Activated CD8-positive, alpha-beta T cell treated with anti-CD3 and anti-CD28 coated beads, Interleukin-2, amount 10 ng/mL, durations not matched to agents 7 days and 5 days (primary cell): ENCODE measurements at regions not wholly inside any gene's neighbourhood (a gene's known extent, or its start where the extent isn't known, plus 50 kb on each side); places are given as distances from the start of the nearest gene placed in this dataset.

Experiments used
- ATAC-seq: fragments of 150-1000 bp; cut with Tn5 transposase; one replicate; pipeline ENCODE4 v1.10.0; 2021; ENCODE audit warnings: moderate library complexity
- CTCF ChIA-PET: fragments of 350-600 bp; sonication (Branson Sonifier 250); formaldehyde crosslinking; loops from one replicate; lab custom pipeline; 2021; ENCODE audit warnings: antibody characterized with exemption; lab: Charles Lee
- POLR2A ChIA-PET: fragments of 350-600 bp; sonication (Branson Sonifier 250); formaldehyde crosslinking; loops from one replicate; lab custom pipeline; 2021; ENCODE audit warnings: antibody characterized with exemption; lab: Charles Lee
- DNase-seq: peaks from one replicate; pipeline ENCODE4 v3.0.0-alpha.2; 2020
- H3K27ac Mint-ChIP-seq: one replicate; pipeline ENCODE4 v1.8.0; 2021; ENCODE audit warnings: mild to moderate bottlenecking, mixed read lengths
- H3K27me3 Mint-ChIP-seq: one replicate; pipeline ENCODE4 v1.8.0; 2021; ENCODE audit warnings: low read depth, mixed read lengths
- H3K36me3 Mint-ChIP-seq: one replicate; pipeline ENCODE4 v1.8.0; 2021; ENCODE audit warnings: low read depth, mixed read lengths
- H3K4me1 Mint-ChIP-seq: one replicate; pipeline ENCODE4 v1.8.0; 2021; ENCODE audit warnings: low read depth, mixed read lengths
- H3K4me3 Mint-ChIP-seq: one replicate; pipeline ENCODE4 v1.8.0; 2021; ENCODE audit warnings: mild to moderate bottlenecking, mixed read lengths
- H3K9me3 Mint-ChIP-seq: one replicate; pipeline ENCODE4 v1.8.0; 2022; ENCODE audit warnings: mixed read lengths; ENCODE audit not compliant: insufficient read depth

DNA sequence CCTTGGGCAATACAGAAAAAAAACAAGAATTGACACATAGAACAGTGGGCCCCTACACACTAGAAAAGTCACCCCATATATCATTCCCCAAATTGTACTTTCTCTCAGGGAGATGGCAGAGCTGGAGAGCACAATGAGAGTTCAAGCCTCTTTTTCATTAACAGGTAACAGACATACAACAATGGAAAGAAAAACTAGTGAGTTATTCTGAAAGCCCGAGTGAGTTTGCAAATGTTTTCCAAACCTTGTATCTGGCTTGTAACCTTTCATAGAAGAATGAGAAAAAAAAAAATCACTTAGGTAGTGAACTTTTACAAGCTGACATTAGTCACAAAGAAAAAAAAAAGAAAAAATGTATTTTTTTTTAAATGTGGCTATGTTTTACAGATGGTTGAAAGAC, 349.6 kb downstream of the RPS4Y2 start:
- POLR2A ChIA-PET: no interaction called here
- no peak for DNase-seq
- Mint-ChIP-seq H3K27ac (no peak overlapping the region), H3K27me3 (no peaks in the 10 kb centered on the region), H3K9me3 (no peaks in the 10 kb centered on the region), H3K36me3 (peaks cover 7% of the 10 kb centered on the region), H3K4me1 (peaks cover 29% of the 10 kb centered on the region), H3K4me3 (no peak overlapping the region)
- CTCF ChIA-PET: no interaction called here
- ATAC-seq: no peak

DNA sequence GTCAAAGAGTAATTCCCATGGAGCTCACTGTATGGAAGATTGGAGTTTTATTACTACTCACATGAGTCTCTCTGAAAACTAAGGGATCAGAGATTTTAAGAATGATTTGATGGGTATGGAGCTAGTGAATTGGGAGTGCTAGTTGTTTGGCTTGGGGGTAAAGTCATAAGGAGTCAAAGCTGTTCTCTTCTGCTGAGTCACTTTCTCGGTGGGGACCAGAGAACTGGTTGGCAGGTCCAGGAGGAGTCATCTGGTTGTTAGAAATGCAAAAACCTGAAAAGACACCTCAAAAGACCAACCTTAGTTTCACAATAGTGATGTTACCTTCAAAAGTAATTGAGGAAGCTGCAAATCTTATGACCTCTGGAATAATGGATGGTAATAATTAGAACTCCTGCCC, 355.4 kb downstream of the RPS4Y2 start:
- CTCF ChIA-PET: no interaction called here
- no peak for ATAC-seq
- Mint-ChIP-seq H3K4me1 (no peaks in the 10 kb centered on the region), H3K9me3 (no peaks in the 10 kb centered on the region), H3K36me3 (no peaks in the 10 kb centered on the region), H3K27me3 (no peaks in the 10 kb centered on the region), H3K27ac (no peak overlapping the region), H3K4me3 (no peak overlapping the region)
- POLR2A ChIA-PET: no interaction called here
- DNase-seq: no peak

DNA sequence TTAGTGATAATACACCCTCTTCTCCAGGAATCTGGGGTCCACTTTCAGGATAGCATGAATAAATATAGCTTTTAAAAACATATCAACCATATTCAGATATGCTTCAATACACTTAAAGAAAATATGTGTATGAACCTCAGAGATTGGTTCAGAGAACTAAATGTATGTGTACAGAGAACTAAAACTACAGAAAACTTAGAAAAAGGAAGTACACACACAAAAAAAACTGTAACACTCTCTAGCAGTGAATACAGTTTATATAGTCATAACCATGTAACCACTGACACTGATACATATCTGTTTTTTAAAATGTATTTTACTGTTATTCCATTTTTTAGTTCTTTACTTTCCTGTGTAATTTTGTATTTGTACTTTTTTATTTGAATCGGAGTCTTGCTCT, 365.2 kb downstream of the RPS4Y2 start:
- Mint-ChIP-seq H3K4me3 (no peak overlapping the region), H3K27ac (no peak overlapping the region), H3K27me3 (no peaks in the 10 kb centered on the region), H3K9me3 (no peaks in the 10 kb centered on the region), H3K36me3 (no peaks in the 10 kb centered on the region), H3K4me1 (no peaks in the 10 kb centered on the region)
- ATAC-seq (no peak), DNase-seq (no peak)
- ChIA-PET CTCF (no interaction called here), POLR2A (no interaction called here)

DNA sequence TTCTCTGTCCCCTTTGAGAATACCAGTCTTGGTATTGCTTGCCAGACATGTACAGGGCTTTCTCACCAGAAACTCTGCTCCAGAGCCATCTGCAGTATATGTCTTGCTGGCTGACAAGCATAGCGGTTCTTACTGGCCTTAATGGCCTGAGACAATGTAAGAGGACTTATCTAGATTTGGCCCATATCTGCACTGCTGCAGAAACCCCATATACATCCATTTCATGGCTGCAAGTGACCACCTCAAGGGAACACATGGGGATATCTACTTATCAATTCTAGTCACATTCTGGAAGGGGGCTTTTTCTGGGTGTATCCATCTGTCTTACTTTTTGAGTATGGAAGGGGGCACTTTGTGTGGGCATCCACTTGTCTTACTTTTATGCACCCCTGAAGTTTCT, 375.5 kb upstream of the RBMY1B start:
- no peak overlapping the region for H3K27ac Mint-ChIP-seq
- no peak overlapping the region for H3K4me3 Mint-ChIP-seq
- no peaks in the 10 kb centered on the region for H3K9me3 Mint-ChIP-seq

DNA sequence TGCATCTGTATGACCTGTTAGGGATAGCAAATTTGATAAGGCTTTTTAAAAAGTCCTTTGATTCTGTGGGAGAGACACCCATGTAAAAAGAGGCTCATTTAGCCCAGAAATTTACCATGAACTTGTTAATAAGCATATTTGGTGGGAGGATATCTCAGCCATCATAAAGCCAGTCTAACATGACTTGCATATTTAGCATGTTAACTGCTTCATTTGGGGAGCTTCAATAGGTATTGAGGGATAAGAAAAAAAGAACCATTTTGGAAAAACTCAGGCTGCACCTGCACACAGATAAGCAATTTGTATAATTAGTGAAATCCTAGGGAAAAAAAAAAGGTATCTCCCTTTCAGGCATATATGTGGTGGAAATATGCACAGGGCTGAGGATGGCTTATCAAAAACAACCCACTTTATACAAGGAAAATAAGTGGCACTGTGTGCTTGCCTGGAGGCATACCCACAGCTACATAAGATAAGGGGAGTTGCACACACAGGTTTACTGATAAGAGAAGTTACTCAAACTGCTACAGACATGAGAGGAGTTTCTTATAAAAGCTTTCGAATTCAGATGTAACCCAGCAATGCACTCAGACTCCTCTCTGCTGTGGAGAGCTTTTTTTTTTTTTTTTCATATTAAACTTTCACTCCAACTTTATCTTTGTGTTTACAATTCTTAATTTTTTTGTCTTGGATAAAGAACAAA, 372.9 kb upstream of the RBMY1B start:
- H3K36me3 Mint-ChIP-seq: no peaks in the 10 kb centered on the region
- H3K27ac Mint-ChIP-seq: no peak overlapping the region
- H3K4me3 Mint-ChIP-seq: no peak overlapping the region
- H3K4me1 Mint-ChIP-seq: no peaks in the 10 kb centered on the region
- ChIA-PET POLR2A (interaction anchor here (0.6 to 1.0 kb wide), 2 partner anchors 8 to 96 kb away, joined by 3 to 4 read pairs; no protein-coding TSS in a partner anchor), CTCF (no interaction called here)
- H3K9me3 Mint-ChIP-seq: no peaks in the 10 kb centered on the region
- DNase-seq (no peak), ATAC-seq (no peak)
- no peaks in the 10 kb centered on the region for H3K27me3 Mint-ChIP-seq

More for the DNA sequence above, 375.5 kb upstream of the RBMY1B start:
- Mint-ChIP-seq H3K27me3 (no peaks in the 10 kb centered on the region), H3K4me1 (no peaks in the 10 kb centered on the region), H3K36me3 (no peaks in the 10 kb centered on the region)
- CTCF ChIA-PET: no interaction called here
- ATAC-seq (no peak), DNase-seq (no peak)
- POLR2A ChIA-PET: no interaction called here

DNA sequence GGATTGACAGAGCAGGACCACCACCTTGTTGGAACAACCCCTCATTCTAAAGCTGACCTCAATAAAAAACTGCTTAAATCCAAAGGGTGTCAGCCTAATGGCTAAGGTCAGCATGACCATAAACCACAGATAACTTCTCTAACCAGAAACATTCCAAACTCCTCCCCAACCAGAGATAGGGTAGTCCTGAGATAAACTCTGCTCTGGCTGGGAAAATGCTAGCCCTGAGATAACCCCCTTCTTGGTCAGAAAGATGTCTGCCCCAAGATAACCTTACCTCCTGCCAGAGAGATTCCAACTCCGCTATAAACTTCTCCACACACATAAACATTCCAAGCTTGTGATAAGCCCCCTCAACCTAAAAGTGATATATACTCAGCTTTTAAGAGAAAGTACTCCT, 364.8 kb upstream of the RBMY1B start:
- H3K36me3 Mint-ChIP-seq: no peaks in the 10 kb centered on the region
- DNase-seq: no peak
- no peaks in the 10 kb centered on the region for H3K9me3 Mint-ChIP-seq
- no peak for ATAC-seq
- CTCF ChIA-PET: no interaction called here
- no peak overlapping the region for H3K4me3 Mint-ChIP-seq
- POLR2A ChIA-PET: interaction anchor here (1.3 kb wide), 1 partner anchor 8 kb away, joined by 4 read pairs; no protein-coding TSS in a partner anchor
- no peak overlapping the region for H3K27ac Mint-ChIP-seq
- no peaks in the 10 kb centered on the region for H3K4me1 Mint-ChIP-seq
- no peaks in the 10 kb centered on the region for H3K27me3 Mint-ChIP-seq

DNA sequence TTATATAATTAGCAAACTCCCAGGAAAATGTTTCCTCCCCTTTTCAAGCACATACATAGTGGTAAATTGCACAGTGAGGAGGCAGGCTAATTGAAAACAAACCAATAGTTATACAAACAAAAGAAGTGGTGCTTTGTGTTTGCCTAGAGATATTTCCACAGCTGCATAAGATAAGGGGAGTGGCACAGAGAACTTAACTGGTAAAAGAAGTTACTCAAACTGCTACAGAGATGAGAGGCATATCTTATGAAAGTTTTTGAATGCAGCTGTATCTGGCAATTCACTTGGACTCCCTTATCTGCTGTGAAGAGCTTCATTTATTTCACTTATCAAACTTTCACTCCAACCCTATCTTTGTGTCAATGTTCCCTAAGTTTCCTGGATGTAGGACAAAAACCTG, 361.2 kb upstream of the RBMY1B start:
- POLR2A ChIA-PET: no interaction called here
- ATAC-seq: no peak

DNA sequence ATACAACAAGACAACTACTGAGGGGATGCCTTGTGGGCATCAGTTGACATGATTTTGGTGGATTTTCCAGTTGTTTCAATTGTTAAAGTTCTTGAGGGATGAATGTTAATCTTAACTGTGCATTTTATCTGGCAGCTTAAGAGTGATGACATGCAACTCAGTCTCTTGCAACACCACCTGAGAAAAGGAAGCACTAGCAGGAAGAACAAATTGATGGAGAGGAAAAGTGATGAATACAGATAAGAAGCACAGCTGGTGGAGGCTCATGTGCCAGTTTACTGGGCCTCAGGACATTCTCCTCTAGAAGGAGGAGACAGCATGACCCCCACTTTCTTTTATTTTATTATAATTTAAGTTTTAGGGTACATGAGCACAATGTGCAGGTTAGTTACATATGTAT, 341.3 kb upstream of the RBMY1B start:
- ChIA-PET CTCF (interaction anchor here (1.4 kb wide), 1 partner anchor 9 kb away, joined by 3 read pairs; no protein-coding TSS in a partner anchor), POLR2A (no interaction called here)
- H3K9me3 Mint-ChIP-seq: no peaks in the 10 kb centered on the region
- no peak overlapping the region for H3K4me3 Mint-ChIP-seq
- no peak for DNase-seq
- no peaks in the 10 kb centered on the region for H3K4me1 Mint-ChIP-seq
- no peaks in the 10 kb centered on the region for H3K27me3 Mint-ChIP-seq
- H3K27ac Mint-ChIP-seq: no peak overlapping the region
- no peak for ATAC-seq
- no peaks in the 10 kb centered on the region for H3K36me3 Mint-ChIP-seq

More for the DNA sequence above, 361.2 kb upstream of the RBMY1B start:
- Mint-ChIP-seq H3K4me1 (no peaks in the 10 kb centered on the region), H3K9me3 (no peaks in the 10 kb centered on the region), H3K4me3 (no peak overlapping the region), H3K27me3 (no peaks in the 10 kb centered on the region), H3K27ac (no peak overlapping the region), H3K36me3 (peaks cover 2% of the 10 kb centered on the region)
- CTCF ChIA-PET: no interaction called here
- DNase-seq: no peak

DNA sequence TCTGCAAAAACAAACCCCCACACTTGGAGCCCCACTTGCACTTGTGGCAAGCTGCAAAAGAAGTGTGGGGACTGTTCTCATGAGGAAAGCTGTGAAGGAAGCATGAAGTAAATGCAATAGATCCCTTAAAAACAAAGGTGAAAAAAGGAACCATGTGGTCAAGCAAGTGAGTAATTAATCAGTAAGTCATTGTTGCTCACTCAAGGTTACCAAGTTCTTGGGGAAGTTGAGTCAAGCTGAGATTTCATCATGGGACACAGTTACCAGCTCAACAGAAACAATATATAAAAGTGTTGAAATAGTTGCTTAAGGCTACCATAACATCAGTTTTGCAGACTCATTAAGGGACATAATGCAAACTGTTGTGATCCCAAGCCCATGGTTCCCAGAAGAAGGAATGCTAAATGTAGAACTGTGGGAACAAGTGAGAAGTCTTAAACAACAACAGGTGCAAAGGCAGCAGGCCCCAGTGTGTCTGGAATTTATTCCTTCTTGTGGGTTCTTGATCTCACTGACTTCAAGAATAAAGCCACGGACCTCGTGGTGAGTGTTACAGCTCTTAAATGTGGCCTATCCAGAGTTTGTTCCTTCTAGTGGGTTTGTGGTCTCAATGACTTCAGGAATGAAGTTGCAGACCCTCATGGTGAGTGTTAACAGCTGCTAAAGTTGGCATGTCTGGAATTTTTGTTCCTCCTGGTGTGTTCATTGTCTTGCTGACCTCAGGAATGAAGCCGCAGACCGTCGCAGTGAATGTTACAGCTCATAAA, 336.3 kb upstream of the RBMY1B start:
- DNase-seq: no peak
- ChIA-PET POLR2A (no interaction called here), CTCF (no interaction called here)
- Mint-ChIP-seq H3K36me3 (no peaks in the 10 kb centered on the region), H3K9me3 (no peaks in the 10 kb centered on the region), H3K4me3 (no peak overlapping the region), H3K27me3 (no peaks in the 10 kb centered on the region), H3K27ac (no peak overlapping the region), H3K4me1 (peaks cover 4% of the 10 kb centered on the region)
- no peak for ATAC-seq

DNA sequence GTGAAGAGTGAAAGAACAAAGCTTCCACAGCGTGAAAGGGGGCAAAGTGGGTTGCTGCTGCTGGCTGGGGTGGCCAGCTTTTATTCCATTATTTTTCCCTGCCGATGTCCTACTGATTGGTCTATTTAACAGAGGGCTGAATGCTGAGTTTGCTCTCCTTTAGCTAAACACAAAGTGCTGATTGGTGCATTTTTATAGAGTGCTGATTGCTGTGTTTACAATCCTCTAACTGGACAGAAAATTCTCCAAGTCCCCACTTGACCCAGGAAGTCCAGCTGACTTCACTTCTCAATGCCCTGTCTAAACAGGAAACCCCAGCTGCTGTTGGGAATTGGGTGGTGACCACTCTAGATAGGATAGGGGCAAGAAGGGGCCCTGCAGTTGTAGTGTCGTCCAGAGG, 335.6 kb upstream of the RBMY1B start:
- POLR2A ChIA-PET: no interaction called here
- CTCF ChIA-PET: no interaction called here

DNA sequence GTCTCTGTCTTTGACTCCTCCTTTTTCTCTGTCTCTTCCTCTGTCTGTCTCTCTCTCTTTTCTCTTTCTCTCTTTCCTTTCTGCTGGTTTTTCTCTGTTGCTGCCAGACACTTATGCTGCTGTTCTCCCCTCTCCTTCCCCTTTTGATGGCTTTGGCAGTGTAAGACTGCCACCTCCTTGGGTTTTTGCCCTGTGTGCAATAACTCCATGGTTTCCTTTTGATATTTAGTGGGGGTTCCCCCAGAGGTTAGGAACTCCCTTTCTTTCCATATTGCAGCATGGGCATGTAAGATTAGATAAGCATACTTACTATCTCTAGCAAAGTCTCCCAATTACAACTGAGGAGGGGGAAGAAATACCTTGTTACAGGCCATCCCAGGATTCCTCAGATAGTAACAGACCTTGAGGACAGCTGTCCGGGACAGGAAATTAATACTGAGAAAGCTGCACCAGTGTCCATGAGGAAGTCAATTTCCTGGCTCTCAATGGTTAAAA, 333.8 kb upstream of the RBMY1B start:
- no peaks in the 10 kb centered on the region for H3K36me3 Mint-ChIP-seq
- POLR2A ChIA-PET: no interaction called here
- no peak overlapping the region for H3K4me3 Mint-ChIP-seq
- no peaks in the 10 kb centered on the region for H3K9me3 Mint-ChIP-seq
- H3K4me1 Mint-ChIP-seq: peaks cover 8% of the 10 kb centered on the region
- no peak overlapping the region for H3K27ac Mint-ChIP-seq
- ATAC-seq (no peak), DNase-seq (no peak)
- CTCF ChIA-PET: no interaction called here
- no peaks in the 10 kb centered on the region for H3K27me3 Mint-ChIP-seq

More for the DNA sequence above, 335.6 kb upstream of the RBMY1B start:
- no peak overlapping the region for H3K27ac Mint-ChIP-seq
- H3K4me1 Mint-ChIP-seq: peaks cover 4% of the 10 kb centered on the region
- H3K36me3 Mint-ChIP-seq: no peaks in the 10 kb centered on the region
- ATAC-seq: no peak
- no peak overlapping the region for H3K4me3 Mint-ChIP-seq
- H3K27me3 Mint-ChIP-seq: no peaks in the 10 kb centered on the region
- H3K9me3 Mint-ChIP-seq: no peaks in the 10 kb centered on the region
- DNase-seq: no peak

DNA sequence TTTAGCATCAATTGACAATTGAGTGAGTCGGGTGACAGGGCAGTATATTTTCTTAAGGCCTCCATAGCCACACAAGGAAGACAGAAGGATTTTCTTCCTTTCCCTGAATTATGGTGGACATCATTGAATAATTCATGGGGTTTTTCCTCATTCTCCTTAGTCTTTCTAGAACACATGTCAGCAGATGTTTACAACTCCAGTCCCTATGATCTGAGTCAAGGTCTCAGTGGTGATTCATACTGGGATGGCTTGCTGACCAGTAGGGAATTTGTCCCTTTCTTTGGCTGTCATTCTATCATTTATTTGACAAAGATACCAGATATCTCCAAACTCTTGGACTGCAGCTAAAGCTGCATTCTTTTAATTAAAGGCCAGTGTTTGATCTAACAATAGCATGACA, 332.9 kb upstream of the RBMY1B start:
- Mint-ChIP-seq H3K9me3 (no peaks in the 10 kb centered on the region), H3K27me3 (no peaks in the 10 kb centered on the region), H3K27ac (no peak overlapping the region), H3K4me3 (no peak overlapping the region), H3K36me3 (no peaks in the 10 kb centered on the region), H3K4me1 (peaks cover 8% of the 10 kb centered on the region)
- DNase-seq (no peak), ATAC-seq (no peak)
- CTCF ChIA-PET: no interaction called here
- POLR2A ChIA-PET: no interaction called here
